OCI-LY7 (cell line): ENCODE measurements at regions not wholly inside any gene's neighbourhood (a gene's known extent, or its start where the extent isn't known, plus 50 kb on each side); places are given as distances from the start of the nearest gene placed in this dataset.

Experiments used
- BruUV-seq: library from RNA; stranded (reverse); fragments of 400-500 nt; replicated peaks from 2 replicates; lab custom pipeline; 2021; lab: Mats Ljungman, UMichigan
- CTCF ChIA-PET: fragments of 300-600 bp; sonication (Branson Sonifier 250); formaldehyde crosslinking; loops from one replicate; lab custom pipeline; 2022; ENCODE audit warnings: antibody characterized with exemption; ENCODE audit not compliant: unreplicated experiment; lab: Charles Lee
- POLR2A ChIA-PET: fragments of 300-600 bp; sonication (Branson Sonifier 250); formaldehyde crosslinking; loops from one replicate; lab custom pipeline; 2022; ENCODE audit warnings: antibody characterized with exemption; lab: Charles Lee
- DNase-seq: peaks from one replicate; pipeline ENCODE4 v3.0.0-alpha.2; 2015; ENCODE audit warnings: low spot score
- H2AFZ ChIP-seq: fragments of 200-600 bp; sonication (generic), shearing (Covaris generic); 2 replicates; pipeline ENCODE4 v1.6.1; 2014; ENCODE audit warnings: mild to moderate bottlenecking, antibody characterized with exemption, low read length, moderate library complexity
- H3K27ac ChIP-seq: fragments of 200-600 bp; sonication (generic); 2 replicates; pipeline ENCODE4 v1.5.1; 2014; ENCODE audit warnings: mixed run types, low read depth, mild to moderate bottlenecking, moderate library complexity, low read length, inconsistent platforms; ENCODE audit not compliant: poor library complexity, severe bottlenecking
- H3K36me3 ChIP-seq: fragments of 200-600 bp; sonication (generic); 2 replicates; pipeline ENCODE4 v1.6.1; 2014; ENCODE audit warnings: mild to moderate bottlenecking, antibody characterized with exemption, low read length, moderate library complexity, mixed read lengths; ENCODE audit not compliant: insufficient read depth
- H3K4me1 ChIP-seq: fragments of 200-600 bp; sonication (generic); 2 replicates; pipeline ENCODE4 v1.5.1; 2014; ENCODE audit warnings: mild to moderate bottlenecking, low read length; ENCODE audit not compliant: insufficient read depth, poor library complexity, severe bottlenecking
- H3K4me2 ChIP-seq: fragments of 200-600 bp; sonication (generic); 2 replicates; pipeline ENCODE4 v1.6.1; 2014; ENCODE audit warnings: mild to moderate bottlenecking, low read length
- H3K4me3 ChIP-seq: fragments of 200-600 bp; sonication (generic); 2 replicates; pipeline ENCODE4 v1.5.1; 2014; ENCODE audit warnings: mild to moderate bottlenecking, low read depth, low read length; ENCODE audit not compliant: poor library complexity, severe bottlenecking
- H3K79me2 ChIP-seq: fragments of 200-600 bp; sonication (generic); 2 replicates; pipeline ENCODE4 v1.6.1; 2016; ENCODE audit warnings: low read depth, mild to moderate bottlenecking, low read length, moderate library complexity, mixed read lengths; ENCODE audit not compliant: insufficient read depth
- H3K9me2 ChIP-seq: fragments of 200-600 bp; sonication (generic); 2 replicates; pipeline ENCODE4 v1.6.1; 2016; ENCODE audit warnings: mild to moderate bottlenecking, low read length, mixed read lengths; ENCODE audit not compliant: insufficient read depth
- H3K9me3 ChIP-seq: fragments of 200-600 bp; sonication (generic); 2 replicates; pipeline ENCODE4 v1.6.1; 2014; ENCODE audit warnings: mild to moderate bottlenecking, mixed run types, low read length, mixed read lengths
- H4K20me1 ChIP-seq: fragments of 200-600 bp; sonication (generic); 2 replicates; pipeline ENCODE4 v1.6.1; 2014; ENCODE audit warnings: mild to moderate bottlenecking, antibody characterized with exemption, low read length, moderate library complexity, mixed read lengths; ENCODE audit not compliant: insufficient read depth
- CTCF ChIP-seq: fragments of 200-600 bp; sonication (generic); conservative IDR thresholded peaks from 2 replicates; pipeline ENCODE4 v1.5.1; 2014; ENCODE audit warnings: mild to moderate bottlenecking, antibody characterized with exemption, low read length, moderate library complexity, mixed read lengths
- EZH2phosphoT487 ChIP-seq: fragments of 200-600 bp; sonication (generic); IDR thresholded peaks from 2 replicates; pipeline ENCODE4 v1.6.1; 2018; ENCODE audit warnings: low read depth, borderline replicate concordance, mild to moderate bottlenecking, mixed run types, antibody characterized with exemption, low read length, moderate library complexity, mixed read lengths
- intact Hi-C: fragments of 100-400 bp; cut with micrococcal nuclease; formaldehyde crosslinking; loops from one replicate; pipeline ENCODE4 v1.10.0; 2022; ENCODE audit not compliant: unreplicated experiment

- Histone ChIP-seq H3K4me1 (no peaks in the 10 kb centered on the region), H2AFZ (no peak overlapping the region), H3K36me3 (no peaks in the 10 kb centered on the region), H3K9me2 (no peaks in the 10 kb centered on the region), H3K4me3 (no peak overlapping the region), H3K27ac (no peak overlapping the region), H4K20me1 (no peaks in the 10 kb centered on the region), H3K79me2 (no peaks in the 10 kb centered on the region), H3K9me3 (no peaks in the 10 kb centered on the region), H3K4me2 (no peak overlapping the region)
- intact Hi-C loops = no loop called here
- ChIA-PET POLR2A (interaction anchor here (0.9 kb wide), 1 partner anchor 9 kb away, joined by 5 read pairs; no protein-coding TSS in a partner anchor), CTCF (no interaction called here)
- TF ChIP-seq EZH2phosphoT487 = no peak
- no peak for TF ChIP-seq CTCF
- no TSS peak for BruUV-seq
- no peak for DNase-seq
Measured at GRCh38 chr4:187470061-187470460, 525.5 kb upstream of the ZFP42 start.

- H3K9me2 ChIP-seq = no peaks in the 10 kb centered on the region
- TF ChIP-seq CTCF (no peak), EZH2phosphoT487 (no peak)
- ChIA-PET CTCF (no interaction called here), POLR2A (no interaction called here)
- no peak overlapping the region for H3K4me3 ChIP-seq
- H2AFZ ChIP-seq = no peak overlapping the region
- H4K20me1 ChIP-seq = no peaks in the 10 kb centered on the region
- H3K36me3 ChIP-seq = no peaks in the 10 kb centered on the region
- no peak for DNase-seq
- H3K79me2 ChIP-seq = no peaks in the 10 kb centered on the region
- BruUV-seq = no TSS peak
- intact Hi-C loops = no loop called here
- no peaks in the 10 kb centered on the region for H3K9me3 ChIP-seq
- no peak overlapping the region for H3K4me2 ChIP-seq
- H3K4me1 ChIP-seq = no peaks in the 10 kb centered on the region
- H3K27ac ChIP-seq = no peak overlapping the region
Measured at GRCh38 chr4:187474238-187474637, 521.3 kb upstream of the ZFP42 start.

GRCh38 chr4:187475901-187476300, 519.7 kb upstream of the ZFP42 start:
- Histone ChIP-seq H3K4me3 (no peak overlapping the region), H3K9me3 (no peaks in the 10 kb centered on the region), H3K9me2 (no peaks in the 10 kb centered on the region), H3K4me1 (no peaks in the 10 kb centered on the region), H3K36me3 (no peaks in the 10 kb centered on the region), H3K4me2 (no peak overlapping the region), H2AFZ (no peak overlapping the region), H3K27ac (no peak overlapping the region), H3K79me2 (no peaks in the 10 kb centered on the region), H4K20me1 (no peaks in the 10 kb centered on the region)
- intact Hi-C loops = no loop called here
- BruUV-seq = no TSS peak
- CTCF ChIA-PET = no interaction called here
- no peak for DNase-seq
- POLR2A ChIA-PET = no interaction called here
- TF ChIP-seq EZH2phosphoT487 = no peak
- TF ChIP-seq CTCF = no peak
